GM18873 (cell line): ENCODE measurements at regions not wholly inside any gene's neighbourhood (a gene's known extent, or its start where the extent isn't known, plus 50 kb on each side); places are given as distances from the start of the nearest gene placed in this dataset.
"Not testable (repeated sequence)": the region's sequence is repeated elsewhere in the genome, so short reads cannot be mapped to it uniquely, and the experiment has no call there.

Source experiments
- ATAC-seq: cut with Tn5 transposase; IDR thresholded peaks from one replicate; pipeline ENCODE4 v1.9.1; 2021; ENCODE audit warnings: mild to moderate bottlenecking, moderate library complexity, moderate number of reproducible peaks; ENCODE audit not compliant: unreplicated experiment, low FRiP score

DNA sequence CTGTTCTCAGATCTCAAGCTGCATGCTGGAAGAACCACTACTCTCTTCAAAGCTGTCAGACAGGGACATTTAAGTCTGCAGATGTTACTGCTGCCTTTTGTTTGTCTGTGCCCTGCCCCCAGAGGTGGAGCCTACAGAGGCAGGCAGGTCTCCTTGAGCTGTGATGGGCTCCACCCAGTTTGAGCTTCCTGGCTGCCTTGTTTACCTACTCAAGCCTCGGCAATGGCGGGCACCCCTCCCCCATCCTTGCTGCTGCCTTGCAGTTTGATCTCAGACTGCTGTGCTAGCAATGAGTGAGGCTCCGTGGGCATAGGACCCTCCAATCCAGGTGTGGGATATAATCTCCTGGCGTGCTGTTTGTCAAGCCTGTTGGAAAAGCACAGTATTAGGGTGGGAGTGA is 1122.9 kb downstream of the DNAJB9 start:
- not testable (repeated sequence) for ATAC-seq

- ATAC-seq = no peak
These were observed 1124.7 kb downstream of the DNAJB9 start for GRCh38 chr7:109694149-109695071.

- ATAC-seq = no peak
These were observed 1125.7 kb downstream of the DNAJB9 start for GRCh38 chr7:109695419-109695818.

- no peak for ATAC-seq
These were observed 1127.0 kb downstream of the DNAJB9 start for GRCh38 chr7:109696723-109697122.

DNA sequence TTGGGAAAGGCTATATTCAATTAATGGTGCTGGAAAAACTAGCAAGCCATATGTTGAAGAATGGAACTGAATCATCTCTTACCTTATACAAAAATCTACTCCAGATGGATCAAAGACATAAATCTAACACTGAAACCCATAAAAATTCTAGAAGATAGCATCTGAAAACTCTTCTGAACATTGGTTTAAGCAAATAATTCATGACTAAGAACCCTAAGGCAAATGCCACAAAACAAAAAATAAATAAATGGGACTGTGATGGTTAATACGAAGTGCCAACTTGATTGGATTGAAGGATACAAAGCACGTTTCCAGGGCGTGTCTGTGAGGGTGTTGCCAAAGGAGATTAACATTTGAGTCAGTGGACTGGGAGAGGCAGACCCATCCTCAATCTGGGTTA is 1130.0 kb downstream of the DNAJB9 start:
- ATAC-seq = no peak

DNA sequence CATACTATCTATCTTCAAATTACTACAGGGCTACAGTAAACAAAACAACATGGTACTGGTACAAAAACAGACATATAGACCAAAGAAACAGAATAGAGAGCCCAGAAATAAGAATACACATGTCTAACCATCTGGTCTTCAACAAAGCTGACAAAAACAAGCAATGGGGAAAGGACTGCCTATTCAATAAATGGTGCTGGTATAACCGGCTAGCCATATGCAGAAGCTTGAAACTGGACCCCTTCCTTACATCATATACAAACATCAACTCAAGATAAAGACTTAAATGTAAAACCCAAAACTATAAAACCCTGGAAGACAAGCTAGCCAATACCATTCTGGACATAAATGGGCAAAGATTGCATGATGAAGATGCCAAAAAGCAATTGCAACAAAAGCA is 1143.7 kb downstream of the DNAJB9 start:
- no peak for ATAC-seq

DNA sequence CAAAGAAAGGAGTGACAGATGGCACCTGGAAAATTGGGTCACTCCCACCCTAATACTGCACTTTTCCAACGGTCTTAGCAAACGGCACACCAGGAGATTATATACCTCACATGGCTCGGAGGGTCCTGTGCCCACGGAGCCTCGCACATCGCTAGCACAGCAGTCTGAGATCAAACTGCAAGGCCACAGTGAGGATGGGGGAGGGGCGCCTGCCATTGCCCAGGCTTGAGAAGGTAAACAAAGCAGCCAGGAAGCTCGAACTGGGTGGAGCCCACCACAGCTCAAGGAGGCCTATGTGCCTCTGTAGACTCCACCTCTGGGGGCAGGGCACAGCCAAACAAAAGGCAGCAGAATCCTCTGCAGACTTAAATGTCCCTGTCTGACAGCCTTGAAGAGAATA is 1149.7 kb downstream of the DNAJB9 start:
- not testable (repeated sequence) for ATAC-seq

- ATAC-seq = no peak
These were observed 1164.9 kb downstream of the DNAJB9 start for GRCh38 chr7:109734601-109735000.

DNA sequence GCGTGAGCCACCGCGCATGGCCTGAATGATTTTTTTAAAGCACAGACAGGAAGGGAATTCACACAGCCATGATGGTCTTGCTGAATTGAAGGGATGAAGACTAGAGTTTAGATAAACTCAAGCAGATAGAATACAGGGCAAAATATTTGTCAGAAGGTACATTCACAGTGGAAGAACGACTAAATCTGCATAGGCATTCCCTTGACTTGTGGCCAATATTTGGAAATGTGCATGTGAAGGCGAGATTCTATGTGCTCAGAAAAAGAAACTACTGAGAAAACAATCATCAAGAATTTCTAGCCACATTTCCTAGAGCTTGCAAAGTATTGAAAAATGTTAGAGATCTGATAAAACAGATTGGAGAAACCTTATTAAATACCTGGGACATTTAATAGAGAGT is 1166.2 kb downstream of the DNAJB9 start:
- no peak for ATAC-seq

- ATAC-seq = no peak
These were observed 1176.2 kb downstream of the DNAJB9 start for GRCh38 chr7:109745677-109746410.

GRCh38 chr7:109751241-109751640 is 1181.6 kb downstream of the DNAJB9 start:
- no peak for ATAC-seq

GRCh38 chr7:109752068-109752467 is 1182.4 kb downstream of the DNAJB9 start:
- ATAC-seq = no peak

DNA sequence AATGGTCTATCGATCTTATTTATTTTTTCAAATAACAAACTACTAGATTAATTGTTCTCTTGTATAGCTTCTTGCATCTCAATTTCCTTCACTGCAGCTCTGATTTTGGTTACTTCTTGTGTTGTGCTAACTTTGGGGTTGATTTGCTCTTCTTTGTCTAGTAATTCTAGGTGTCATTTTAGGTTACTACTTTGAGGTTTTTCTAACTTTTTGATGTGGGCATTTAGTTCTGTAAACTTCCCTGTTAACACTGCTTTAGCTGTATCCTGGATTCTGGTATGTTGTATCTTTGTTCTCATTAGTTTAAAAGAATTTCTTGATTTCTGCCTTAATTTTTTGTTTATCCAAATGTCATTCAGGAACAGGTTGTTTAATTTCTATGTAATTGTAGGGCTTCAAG is 1188.0 kb downstream of the DNAJB9 start:
- no peak for ATAC-seq

- ATAC-seq = no peak
These were observed 1193.9 kb downstream of the DNAJB9 start for GRCh38 chr7:109763611-109764010.

GRCh38 chr7:109772161-109772560 is 1202.5 kb downstream of the DNAJB9 start:
- ATAC-seq = no peak

DNA sequence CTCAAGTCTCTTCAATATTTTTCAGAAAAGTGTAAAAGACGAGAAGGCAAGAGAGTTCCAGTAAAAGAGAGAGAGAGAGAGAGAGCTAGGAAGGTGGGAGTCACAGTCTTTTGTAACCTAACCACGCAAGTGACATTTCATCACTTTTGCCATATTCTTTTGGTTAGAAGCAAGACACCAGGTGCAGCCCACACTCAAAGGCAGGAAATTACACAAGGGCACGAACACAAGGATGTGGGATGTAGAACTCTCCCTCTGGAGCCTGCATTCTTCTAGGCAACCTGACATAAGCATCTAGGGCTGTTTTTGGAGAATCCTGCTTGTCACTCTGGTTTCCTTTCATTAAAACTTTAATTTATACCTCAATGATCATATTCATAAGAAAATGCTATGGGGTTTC is 1213.1 kb downstream of the DNAJB9 start:
- no peak for ATAC-seq

DNA sequence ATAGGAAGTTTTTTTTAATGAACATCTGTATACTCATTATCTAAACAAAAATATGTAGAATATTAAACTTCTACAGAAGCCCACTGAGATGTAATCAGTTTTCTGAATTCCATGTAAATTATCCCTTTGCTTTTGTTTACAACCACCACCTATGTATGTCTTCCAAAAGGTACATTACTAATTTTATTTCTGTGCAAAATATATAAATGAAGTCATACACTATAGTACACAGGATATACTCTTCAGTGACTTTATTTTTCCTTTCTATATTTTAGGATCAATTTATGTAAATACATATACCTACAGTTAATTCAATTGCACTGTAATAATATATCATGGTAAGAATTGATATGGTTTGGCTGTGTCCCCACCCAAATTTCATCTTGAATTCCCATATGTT is 1236.9 kb downstream of the DNAJB9 start:
- ATAC-seq = no peak

- ATAC-seq = no peak
These were observed 1251.5 kb downstream of the DNAJB9 start for GRCh38 chr7:109821156-109821555.

DNA sequence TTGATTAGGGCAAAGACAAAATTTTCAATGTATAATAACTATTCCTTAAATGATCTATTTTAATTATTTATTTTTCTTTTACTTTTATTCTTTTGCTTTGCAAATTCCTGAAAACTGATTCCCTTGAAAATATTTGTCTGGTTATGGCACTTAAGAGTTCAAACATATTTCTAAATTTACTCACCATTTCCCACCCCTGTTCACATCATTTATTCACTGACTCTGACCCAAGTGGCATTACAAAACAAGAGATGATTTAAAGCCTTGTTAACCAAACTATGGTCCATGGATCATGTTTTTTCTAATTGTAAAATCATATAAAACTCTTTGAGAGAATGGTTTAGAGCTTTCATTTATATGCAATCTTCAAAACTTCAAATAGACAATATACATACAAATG is 1256.1 kb upstream of the LRRN3 start:
- ATAC-seq = no peak

DNA sequence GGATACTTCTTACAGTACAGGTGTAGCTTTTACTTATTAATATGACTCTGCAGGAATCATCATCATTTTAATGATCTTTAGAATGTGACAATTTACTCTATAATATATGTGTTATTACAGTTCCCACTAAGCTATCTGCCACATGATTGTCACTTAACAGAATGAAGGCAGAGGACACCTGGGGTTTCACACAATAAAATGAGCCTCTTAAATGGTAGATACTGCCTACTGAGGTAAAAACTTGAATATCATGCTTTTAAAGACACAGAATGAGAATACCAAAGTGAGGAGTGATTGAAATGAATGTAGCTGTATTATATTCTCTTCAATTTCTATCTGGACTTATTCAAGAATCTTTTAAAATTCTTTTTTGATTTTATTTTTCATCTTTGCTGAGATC is 1255.3 kb upstream of the LRRN3 start:
- ATAC-seq = no peak

GRCh38 chr7:109836016-109836415 is 1254.9 kb upstream of the LRRN3 start:
- no peak for ATAC-seq

- ATAC-seq = no peak
These were observed 1248.5 kb upstream of the LRRN3 start for GRCh38 chr7:109842386-109842785.
